Gastroesophageal sphincter (tissue), 4 donors: ENCODE measurements at regions not wholly inside any gene's neighbourhood (a gene's known extent, or its start where the extent isn't known, plus 50 kb on each side); places are given as distances from the start of the nearest gene placed in this dataset.

ENCODE experiments used
- ATAC-seq: fragments of 150-250 bp; one replicate; pipeline ENCODE4 v1.9.1; 2016; ENCODE audit warnings: mild to moderate bottlenecking, moderate library complexity
- H3K27ac ChIP-seq, 4 donors: fragments of 200-600 bp; sonication (generic) in 3 of 4; 1 replicate in 3 of 4; 2 replicates in 1 of 4; pipeline ENCODE4 v1.5.1; 2016 to 2019
- H3K27me3 ChIP-seq: fragments of 200-600 bp; sonication (generic); one replicate; pipeline ENCODE4 v1.5.1; 2019
- H3K36me3 ChIP-seq, 2 donors: fragments of 200-600 bp; sonication (generic); one replicate each; pipeline ENCODE4 v1.5.1; 2019; ENCODE audit warnings: control low read depth in 1 of 2
- H3K4me1 ChIP-seq, 3 donors: fragments of 200-600 bp; sonication (generic); 1 replicate in 2 of 3; 2 replicates in 1 of 3; pipeline ENCODE4 v1.5.1; 2016 to 2019; ENCODE audit warnings: control low read depth in 2 of 3
- H3K4me3 ChIP-seq, 2 donors: fragments of 200-600 bp; sonication (generic); one replicate each; pipeline ENCODE4 v1.5.1; 2019; ENCODE audit warnings: mild to moderate bottlenecking in 1 of 2, moderate library complexity in 1 of 2
- H3K9me3 ChIP-seq, 3 donors: fragments of 200-600 bp; sonication (generic); one replicate each; pipeline ENCODE4 v1.5.1; 2017 to 2019; ENCODE audit warnings: control low read depth in 2 of 3
- EP300 ChIP-seq: sonication (generic); formaldehyde crosslinking; IDR thresholded peaks from one replicate; pipeline ENCODE4 v1.6.1; 2017; ENCODE audit warnings: antibody characterized with exemption, mild to moderate bottlenecking
- POLR2A ChIP-seq, 2 donors: fragments of 450-650 bp; IDR thresholded peaks; one replicate each; pipeline ENCODE4 v1.6.1; 2017; ENCODE audit warnings: antibody characterized with exemption in 2 of 2, mild to moderate bottlenecking in 2 of 2, moderate library complexity in 1 of 2
- POLR2AphosphoS5 ChIP-seq: sonication (generic); formaldehyde crosslinking; IDR thresholded peaks from one replicate; pipeline ENCODE4 v1.6.1; 2017; ENCODE audit warnings: antibody characterized with exemption
- WGBS, 2 donors: methylation state at CpG; one replicate each; pipeline ENCODE4 v1.1.5; 2018; ENCODE audit warnings: low coverage in 1 of 2; 5-methylcytosine and 5-hydroxymethylcytosine counted together
- TF ChIP-seq, protein P1 (sequence below), 4 experiments: fragments of 200-600 bp in 2 of 4; fragments of 450-650 bp in 2 of 4; sonication (generic) in 1 of 4; IDR thresholded peaks; one replicate each; pipeline ENCODE4 v1.5.1; 2017 to 2019; ENCODE audit warnings: antibody characterized with exemption in 4 of 4, mild to moderate bottlenecking in 2 of 4, moderate library complexity in 2 of 4

DNA sequence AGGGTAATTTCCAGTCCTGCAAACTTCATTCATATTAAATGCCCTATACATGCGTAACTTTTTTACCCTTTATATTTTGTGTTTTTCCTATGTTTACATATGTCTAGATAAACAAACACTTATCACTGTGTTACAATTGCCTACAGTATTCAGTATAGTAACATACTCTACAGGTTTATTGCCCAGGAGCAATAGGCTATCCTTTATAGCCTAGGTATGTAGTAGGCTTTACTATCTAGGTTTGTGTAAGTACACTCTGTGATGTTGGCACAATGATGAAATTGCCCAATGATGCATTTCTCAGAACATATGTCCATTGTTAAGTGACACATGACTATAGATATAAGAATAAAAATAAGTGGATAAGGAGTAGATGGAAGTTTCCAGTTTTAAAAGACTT is 345.5 kb upstream of the C1orf87 start:
- no peak overlapping the region for H3K27ac ChIP-seq
- H3K4me1 ChIP-seq, result no peaks in the 10 kb centered on the region
- WGBS, 2 donors, result 88 to 100% methylated on average over 1 of the region's 1 CpG
- no peak for TF ChIP-seq POLR2A (IDR thresholded peaks at IDR 0.05)
- no peak for TF ChIP-seq EP300
- TF ChIP-seq, protein P1, sequence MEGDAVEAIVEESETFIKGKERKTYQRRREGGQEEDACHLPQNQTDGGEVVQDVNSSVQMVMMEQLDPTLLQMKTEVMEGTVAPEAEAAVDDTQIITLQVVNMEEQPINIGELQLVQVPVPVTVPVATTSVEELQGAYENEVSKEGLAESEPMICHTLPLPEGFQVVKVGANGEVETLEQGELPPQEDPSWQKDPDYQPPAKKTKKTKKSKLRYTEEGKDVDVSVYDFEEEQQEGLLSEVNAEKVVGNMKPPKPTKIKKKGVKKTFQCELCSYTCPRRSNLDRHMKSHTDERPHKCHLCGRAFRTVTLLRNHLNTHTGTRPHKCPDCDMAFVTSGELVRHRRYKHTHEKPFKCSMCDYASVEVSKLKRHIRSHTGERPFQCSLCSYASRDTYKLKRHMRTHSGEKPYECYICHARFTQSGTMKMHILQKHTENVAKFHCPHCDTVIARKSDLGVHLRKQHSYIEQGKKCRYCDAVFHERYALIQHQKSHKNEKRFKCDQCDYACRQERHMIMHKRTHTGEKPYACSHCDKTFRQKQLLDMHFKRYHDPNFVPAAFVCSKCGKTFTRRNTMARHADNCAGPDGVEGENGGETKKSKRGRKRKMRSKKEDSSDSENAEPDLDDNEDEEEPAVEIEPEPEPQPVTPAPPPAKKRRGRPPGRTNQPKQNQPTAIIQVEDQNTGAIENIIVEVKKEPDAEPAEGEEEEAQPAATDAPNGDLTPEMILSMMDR (IDR thresholded peaks at IDR 0.05), result no peak
- no peak for TF ChIP-seq POLR2AphosphoS5
- H3K9me3 ChIP-seq, result peaks cover 0 to 12% (median 0%) of the 10 kb centered on the region in 3 donors
- no peak overlapping the region for H3K4me3 ChIP-seq
- H3K36me3 ChIP-seq, result no peaks in the 10 kb centered on the region
- no peaks in the 10 kb centered on the region for H3K27me3 ChIP-seq
- ATAC-seq, result no peak

DNA sequence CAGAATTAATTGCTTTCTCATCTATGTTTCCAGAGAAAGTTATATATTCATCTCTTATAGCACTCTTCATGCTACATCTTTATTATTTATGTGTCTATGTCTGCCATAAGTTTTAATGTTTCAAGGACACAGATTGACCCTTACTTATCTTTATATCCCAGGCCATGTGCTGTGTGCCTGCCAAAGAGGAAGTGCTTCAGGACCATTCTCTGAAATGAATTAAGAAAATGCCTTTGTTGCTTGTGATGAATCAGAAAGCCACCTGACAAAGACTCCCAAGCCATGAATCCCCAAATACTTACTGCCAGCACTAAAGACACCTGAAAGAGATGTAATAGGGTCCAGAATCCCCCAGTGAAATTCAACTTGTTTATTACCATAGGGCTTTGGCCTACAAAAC is 342.1 kb upstream of the C1orf87 start:
- H3K27ac ChIP-seq, result no peak overlapping the region
- H3K4me3 ChIP-seq, result no peak overlapping the region
- H3K9me3 ChIP-seq, result no peaks in the 10 kb centered on the region
- TF ChIP-seq POLR2A (IDR thresholded peaks at IDR 0.05) (no peak), POLR2AphosphoS5 (no peak), EP300 (no peak)
- TF ChIP-seq, protein P1 (IDR thresholded peaks at IDR 0.05), result no peak
- no peak for ATAC-seq
- H3K27me3 ChIP-seq, result no peaks in the 10 kb centered on the region
- no peaks in the 10 kb centered on the region for H3K4me1 ChIP-seq
- H3K36me3 ChIP-seq, result no peaks in the 10 kb centered on the region

DNA sequence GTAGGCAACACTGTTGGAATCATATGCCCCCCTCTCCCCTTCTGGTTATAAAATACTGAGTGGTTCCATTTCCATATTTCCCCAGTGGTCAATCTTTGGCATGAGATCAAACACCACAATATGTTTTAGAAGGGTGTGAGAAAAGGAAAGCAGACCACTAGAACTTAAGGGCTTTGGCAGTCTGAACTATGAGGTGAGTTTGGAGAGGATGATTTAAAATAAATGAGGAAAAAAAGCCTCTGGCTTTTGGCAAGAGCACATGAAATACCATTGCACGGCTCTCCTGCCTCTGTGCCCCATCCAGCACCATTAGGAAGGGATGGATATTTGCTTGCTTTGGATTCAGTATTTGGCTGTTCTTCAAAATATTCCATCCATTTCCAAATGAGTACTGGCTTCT is 339.5 kb upstream of the C1orf87 start:
- no peak for ATAC-seq
- TF ChIP-seq POLR2AphosphoS5, result no peak
- no peak for TF ChIP-seq EP300
- TF ChIP-seq POLR2A (IDR thresholded peaks at IDR 0.05), result no peak
- TF ChIP-seq, protein P1 (IDR thresholded peaks at IDR 0.05), result no peak
- H3K9me3 ChIP-seq, result no peaks in the 10 kb centered on the region
- H3K27ac ChIP-seq, result no peak overlapping the region
- H3K36me3 ChIP-seq, result no peaks in the 10 kb centered on the region
- no peaks in the 10 kb centered on the region for H3K27me3 ChIP-seq
- H3K4me3 ChIP-seq, result no peak overlapping the region
- 20 to 71% methylated on average over 1 of the region's 1 CpG for WGBS, 2 donors
- H3K4me1 ChIP-seq, result no peaks in the 10 kb centered on the region

DNA sequence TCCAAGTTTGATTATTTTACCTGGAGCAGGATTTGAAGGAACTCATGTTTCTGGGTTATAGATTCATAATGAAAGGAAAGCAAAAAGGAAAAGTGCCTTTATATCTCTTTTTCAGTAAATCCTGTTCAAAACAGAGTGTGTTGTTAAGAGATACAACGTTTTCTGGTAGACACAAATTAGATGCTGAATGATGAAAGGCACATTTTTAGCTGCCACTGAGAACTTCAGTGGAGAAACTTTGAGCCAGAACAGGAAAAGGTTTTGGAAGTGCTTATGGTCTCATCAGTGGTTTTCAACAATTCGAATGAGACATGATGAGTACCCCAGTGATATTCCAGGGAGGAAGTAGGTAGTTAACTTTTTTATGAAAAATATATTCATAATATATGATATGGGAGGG is 338.0 kb upstream of the C1orf87 start:
- ATAC-seq, result no peak

DNA sequence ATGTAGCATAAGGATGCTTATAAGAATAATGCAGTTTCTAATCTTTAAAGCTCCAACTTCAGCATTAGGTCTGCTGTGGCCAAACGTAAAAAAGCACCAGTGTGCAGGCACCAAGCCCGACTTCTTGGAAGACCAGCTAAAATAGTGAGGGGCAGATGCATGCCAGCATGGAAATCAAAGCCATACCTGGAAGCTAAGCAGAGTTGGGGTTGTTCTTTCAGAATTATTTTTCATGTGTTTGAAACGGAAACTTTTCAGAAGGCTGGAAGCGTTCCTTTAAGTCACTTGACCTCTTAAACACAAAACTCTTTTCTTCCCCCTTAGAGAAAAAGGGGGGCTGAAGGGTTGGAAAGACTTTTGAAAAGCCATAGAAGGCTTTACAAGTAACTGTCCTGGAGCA is 329.2 kb upstream of the C1orf87 start:
- TF ChIP-seq POLR2AphosphoS5 (no peak), EP300 (no peak), POLR2A (IDR thresholded peaks at IDR 0.05) (no peak)
- TF ChIP-seq, protein P1 (IDR thresholded peaks at IDR 0.05), result no peak
- H3K9me3 ChIP-seq, result no peaks in the 10 kb centered on the region
- WGBS, 2 donors, result 3 to 10% methylated on average over 4 of the region's 4 CpGs
- ATAC-seq, result no peak
- no peaks in the 10 kb centered on the region for H3K27me3 ChIP-seq
- no peak overlapping the region for H3K27ac ChIP-seq
- peaks cover 0 to 8% (median 0%) of the 10 kb centered on the region in 3 donors for H3K4me1 ChIP-seq
- H3K4me3 ChIP-seq, result no peak overlapping the region
- H3K36me3 ChIP-seq, result no peaks in the 10 kb centered on the region

More for the DNA sequence above, 338.0 kb upstream of the C1orf87 start:
- TF ChIP-seq, protein P1 (IDR thresholded peaks at IDR 0.05), result no peak
- TF ChIP-seq EP300 (no peak), POLR2AphosphoS5 (no peak), POLR2A (IDR thresholded peaks at IDR 0.05) (no peak)
- Histone ChIP-seq H3K9me3 (no peaks in the 10 kb centered on the region), H3K4me3 (no peak overlapping the region), H3K36me3 (no peaks in the 10 kb centered on the region), H3K4me1 (no peaks in the 10 kb centered on the region), H3K27me3 (no peaks in the 10 kb centered on the region), H3K27ac (no peak overlapping the region)
- WGBS, 2 donors, result 14 to 34% methylated on average over 2 of the region's 2 CpGs
